HEK293T (cell line): ENCODE measurements at regions not wholly inside any gene's neighbourhood (a gene's known extent, or its start where the extent isn't known, plus 50 kb on each side); places are given as distances from the start of the nearest gene placed in this dataset.
"Not testable (repeated sequence)": the region's sequence is repeated elsewhere in the genome, so short reads cannot be mapped to it uniquely, and the experiment has no call there.

ENCODE experiments used
- ARNT ChIP-seq: fragments of 450-650 bp; IDR thresholded peaks from 2 replicates; pipeline ENCODE4 v1.6.1; 2017; ENCODE audit warnings: mild to moderate bottlenecking
- BHLHE40 ChIP-seq: fragments of 450-650 bp; IDR thresholded peaks from 2 replicates; pipeline ENCODE4 v1.6.1; 2016; ENCODE audit warnings: mild to moderate bottlenecking, moderate library complexity, borderline replicate concordance
- FOXK2 ChIP-seq: fragments of 450-650 bp; IDR thresholded peaks from 2 replicates; pipeline ENCODE4 v1.6.1; 2016; ENCODE audit warnings: mild to moderate bottlenecking
- FOXM1 ChIP-seq: fragments of 450-650 bp; IDR thresholded peaks from 2 replicates; pipeline ENCODE4 v1.6.1; 2017; ENCODE audit warnings: mild to moderate bottlenecking, borderline replicate concordance
- HDGF ChIP-seq: fragments of 450-650 bp; IDR thresholded peaks from 2 replicates; pipeline ENCODE4 v1.6.1; 2017; ENCODE audit warnings: antibody characterized with exemption, borderline replicate concordance
- LEF1 ChIP-seq: fragments of 450-650 bp; IDR thresholded peaks from 2 replicates; pipeline ENCODE4 v1.6.1; 2017; ENCODE audit warnings: mild to moderate bottlenecking, borderline replicate concordance
- TARDBP ChIP-seq: fragments of 450-650 bp; IDR thresholded peaks from 2 replicates; pipeline ENCODE4 v1.6.1; 2016
- ZNF384 ChIP-seq: fragments of 450-650 bp; IDR thresholded peaks from 2 replicates; pipeline ENCODE4 v1.6.1; 2016
- TF ChIP-seq, protein P1 (sequence below): fragments of 450-650 bp; IDR thresholded peaks from 2 replicates; pipeline ENCODE4 v1.6.1; 2016

DNA sequence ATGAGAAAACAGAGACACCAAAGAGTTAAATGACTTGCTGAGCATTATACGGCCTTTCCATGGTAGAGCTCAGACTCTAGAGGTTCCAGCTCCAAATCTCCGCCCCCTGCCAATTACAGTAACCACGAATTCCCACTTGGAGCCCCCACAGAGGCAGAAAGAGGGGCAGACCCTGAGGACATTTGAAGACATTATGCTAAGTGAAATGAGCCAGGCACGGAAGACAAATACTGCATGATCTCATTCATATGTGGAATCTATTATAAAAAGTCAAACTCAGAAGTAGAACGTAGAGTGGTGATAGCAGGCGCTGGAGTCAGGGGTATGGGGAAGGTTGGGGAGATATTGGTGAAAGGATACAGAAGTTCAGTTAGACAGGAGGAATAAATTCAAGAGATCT, 303.4 kb downstream of the ANAPC1 start:
- not testable (repeated sequence) for TF ChIP-seq BHLHE40, HDGF, LEF1, FOXM1, TARDBP, FOXK2, ZNF384, ARNT
- TF ChIP-seq, protein P1, sequence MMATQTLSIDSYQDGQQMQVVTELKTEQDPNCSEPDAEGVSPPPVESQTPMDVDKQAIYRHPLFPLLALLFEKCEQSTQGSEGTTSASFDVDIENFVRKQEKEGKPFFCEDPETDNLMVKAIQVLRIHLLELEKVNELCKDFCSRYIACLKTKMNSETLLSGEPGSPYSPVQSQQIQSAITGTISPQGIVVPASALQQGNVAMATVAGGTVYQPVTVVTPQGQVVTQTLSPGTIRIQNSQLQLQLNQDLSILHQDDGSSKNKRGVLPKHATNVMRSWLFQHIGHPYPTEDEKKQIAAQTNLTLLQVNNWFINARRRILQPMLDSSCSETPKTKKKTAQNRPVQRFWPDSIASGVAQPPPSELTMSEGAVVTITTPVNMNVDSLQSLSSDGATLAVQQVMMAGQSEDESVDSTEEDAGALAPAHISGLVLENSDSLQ: not testable (repeated sequence)
